ENCODE measurements at regions not wholly inside any gene's neighbourhood (a gene's known extent, or its start where the extent isn't known, plus 50 kb on each side); places are given as distances from the start of the nearest gene placed in this dataset.
"Not testable (repeated sequence)": the region's sequence is repeated elsewhere in the genome, so short reads cannot be mapped to it uniquely, and the experiment has no call there.

DNA sequence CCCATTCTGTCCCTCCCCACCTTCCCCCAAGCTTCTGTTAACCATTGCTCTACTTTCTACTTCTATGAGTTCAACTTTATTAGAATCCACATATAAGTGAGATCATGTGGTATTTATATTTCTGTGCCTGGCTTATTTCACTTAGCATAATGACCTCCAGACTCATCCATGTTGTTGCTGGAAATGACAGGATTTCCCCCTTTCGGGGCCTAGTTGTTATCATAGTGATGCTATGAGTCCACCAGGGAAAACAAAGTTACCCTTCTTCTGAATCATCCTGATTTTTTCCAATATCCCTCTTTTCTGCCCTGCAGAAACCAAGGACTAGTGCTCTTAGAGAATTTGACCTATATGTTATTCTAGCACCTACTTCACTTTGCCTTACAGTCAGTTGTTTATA lies 53.2 kb upstream of the TERB2 start:
- not testable (repeated sequence) for H3K4me1 ChIP-seq (ENCODE audit: control insufficient read depth, insufficient read depth, low read length); H3K36me3 ChIP-seq (ENCODE audit: control insufficient read depth, insufficient read depth, low read length); H3K9me3 ChIP-seq (replicated peaks; ENCODE audit: control insufficient read depth, low read depth, low read length); H3K27ac ChIP-seq (ENCODE audit: low read length); H3K4me3 ChIP-seq (ENCODE audit: low read length); H3K27me3 ChIP-seq (ENCODE audit: control insufficient read depth, insufficient read depth, low read length); DNase-seq
- WGBS (ENCODE audit: insufficient coverage): no CpG with 5 or more reads among the region's 1 CpG

DNA sequence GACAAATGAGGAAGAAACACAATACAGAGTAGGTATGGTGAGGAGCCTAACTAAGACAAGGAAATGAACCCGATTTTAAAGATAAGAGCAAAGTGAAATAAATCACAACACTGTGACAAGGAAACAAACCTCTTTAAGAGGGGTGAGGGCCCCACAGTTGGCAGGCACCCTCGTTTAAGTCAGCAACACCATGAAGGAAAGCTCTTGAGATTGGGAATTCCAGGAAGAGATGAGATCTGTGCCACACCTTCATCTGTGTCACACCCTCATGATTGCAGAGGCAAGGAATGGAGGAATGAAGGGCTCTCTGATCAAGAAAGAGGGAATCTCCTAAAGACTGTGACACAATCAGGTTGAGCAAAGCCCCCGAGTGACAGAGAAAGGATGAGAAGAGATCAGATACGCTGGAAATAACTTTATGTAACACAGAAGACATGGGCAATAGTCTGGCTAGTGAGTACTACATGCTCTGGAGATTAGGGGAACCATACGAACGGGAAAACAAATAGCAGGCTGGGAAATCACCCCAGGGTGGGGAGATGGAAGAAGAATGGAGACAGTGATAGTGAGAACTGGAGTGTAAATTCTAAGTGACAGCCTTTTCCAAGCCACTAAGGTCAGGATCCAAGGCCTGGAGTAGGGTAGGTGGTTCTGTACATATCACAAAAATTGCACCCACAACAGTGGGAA lies 51.7 kb upstream of the TERB2 start:
- 59% methylated on average over 4 of the region's 6 CpGs for WGBS (ENCODE audit: insufficient coverage)
- not testable (repeated sequence) for H3K27me3 ChIP-seq (ENCODE audit: control insufficient read depth, insufficient read depth, low read length); H3K27ac ChIP-seq (ENCODE audit: low read length); H3K36me3 ChIP-seq (ENCODE audit: control insufficient read depth, insufficient read depth, low read length); DNase-seq; H3K4me1 ChIP-seq (ENCODE audit: control insufficient read depth, insufficient read depth, low read length); H3K9me3 ChIP-seq (replicated peaks; ENCODE audit: control insufficient read depth, low read depth, low read length); H3K4me3 ChIP-seq (ENCODE audit: low read length)

Data from muscle of leg (tissue), 3 donors.